Suprapubic skin (tissue), 3 donors: ENCODE measurements at regions not wholly inside any gene's neighbourhood (a gene's known extent, or its start where the extent isn't known, plus 50 kb on each side); places are given as distances from the start of the nearest gene placed in this dataset.

ENCODE experiments used
- EP300 ChIP-seq: sonication (generic); formaldehyde crosslinking; IDR thresholded peaks from one replicate; pipeline ENCODE4 v1.6.1; 2017; ENCODE audit warnings: antibody characterized with exemption
- POLR2A ChIP-seq, 2 donors: fragments of 450-650 bp; IDR thresholded peaks; one replicate each; pipeline ENCODE4 v1.6.1; 2017; ENCODE audit warnings: antibody characterized with exemption in 2 of 2, mild to moderate bottlenecking in 2 of 2, moderate library complexity in 2 of 2
- TF ChIP-seq, protein P1 (sequence below), 2 donors: fragments of 200-600 bp in 1 of 2; fragments of 450-650 bp in 1 of 2; sonication (generic) in 1 of 2; IDR thresholded peaks; one replicate each; pipeline ENCODE4 v1.5.1; 2016 to 2019; ENCODE audit warnings: antibody characterized with exemption in 2 of 2, mild to moderate bottlenecking in 1 of 2, moderate library complexity in 1 of 2

DNA sequence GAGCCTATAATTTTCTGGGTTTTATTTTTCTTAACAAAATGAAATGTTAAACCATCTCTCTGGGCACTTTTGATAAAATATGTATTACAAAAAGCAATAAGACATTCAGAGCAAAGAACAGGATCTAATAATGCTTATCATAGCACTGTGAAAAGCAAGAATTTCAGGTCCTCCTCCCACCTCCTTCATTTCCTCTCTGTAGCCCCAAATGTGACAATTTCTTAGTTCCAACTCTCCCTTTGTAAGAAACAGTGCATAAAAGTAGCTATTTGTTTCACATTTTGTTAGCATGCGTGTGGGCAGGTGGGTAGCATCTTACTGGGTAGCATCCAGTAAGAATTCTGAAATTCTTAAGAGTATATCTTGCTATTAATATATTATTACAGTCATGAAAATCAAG is 130.9 kb upstream of the RASA1 start:
- TF ChIP-seq, protein P1, sequence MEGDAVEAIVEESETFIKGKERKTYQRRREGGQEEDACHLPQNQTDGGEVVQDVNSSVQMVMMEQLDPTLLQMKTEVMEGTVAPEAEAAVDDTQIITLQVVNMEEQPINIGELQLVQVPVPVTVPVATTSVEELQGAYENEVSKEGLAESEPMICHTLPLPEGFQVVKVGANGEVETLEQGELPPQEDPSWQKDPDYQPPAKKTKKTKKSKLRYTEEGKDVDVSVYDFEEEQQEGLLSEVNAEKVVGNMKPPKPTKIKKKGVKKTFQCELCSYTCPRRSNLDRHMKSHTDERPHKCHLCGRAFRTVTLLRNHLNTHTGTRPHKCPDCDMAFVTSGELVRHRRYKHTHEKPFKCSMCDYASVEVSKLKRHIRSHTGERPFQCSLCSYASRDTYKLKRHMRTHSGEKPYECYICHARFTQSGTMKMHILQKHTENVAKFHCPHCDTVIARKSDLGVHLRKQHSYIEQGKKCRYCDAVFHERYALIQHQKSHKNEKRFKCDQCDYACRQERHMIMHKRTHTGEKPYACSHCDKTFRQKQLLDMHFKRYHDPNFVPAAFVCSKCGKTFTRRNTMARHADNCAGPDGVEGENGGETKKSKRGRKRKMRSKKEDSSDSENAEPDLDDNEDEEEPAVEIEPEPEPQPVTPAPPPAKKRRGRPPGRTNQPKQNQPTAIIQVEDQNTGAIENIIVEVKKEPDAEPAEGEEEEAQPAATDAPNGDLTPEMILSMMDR (IDR thresholded peaks at IDR 0.05): no peak
- TF ChIP-seq POLR2A (IDR thresholded peaks at IDR 0.05) (no peak), EP300 (no peak)
